ENCODE measurements at regions not wholly inside any gene's neighbourhood (a gene's known extent, or its start where the extent isn't known, plus 50 kb on each side); places are given as distances from the start of the nearest gene placed in this dataset.

GRCh38 chr12:22740656-22741355 lies 115.8 kb downstream of the ETNK1 start:
- Mint-ChIP-seq H3K4me1 (ENCODE audit: low read depth) (no peaks in the 10 kb centered on the region), H3K36me3 (ENCODE audit: low read depth) (no peaks in the 10 kb centered on the region), H3K4me3 (ENCODE audit: unreplicated experiment) (no peak overlapping the region), H3K27me3 (ENCODE audit: low read depth) (no peaks in the 10 kb centered on the region), H3K9me3 (ENCODE audit: low read depth) (peaks cover 3% of the 10 kb centered on the region), H3K27ac (ENCODE audit: unreplicated experiment) (no peak overlapping the region)
- no peak for DNase-seq (ENCODE audit: low spot score)
- no peak for TF ChIP-seq CTCF (IDR thresholded peaks at IDR 0.05)

GRCh38 chr12:22743700-22744099 lies 118.7 kb downstream of the ETNK1 start:
- Mint-ChIP-seq H3K27ac (ENCODE audit: unreplicated experiment) (no peak overlapping the region), H3K9me3 (ENCODE audit: low read depth) (no peaks in the 10 kb centered on the region), H3K36me3 (ENCODE audit: low read depth) (no peaks in the 10 kb centered on the region), H3K4me3 (ENCODE audit: unreplicated experiment) (no peak overlapping the region), H3K27me3 (ENCODE audit: low read depth) (no peaks in the 10 kb centered on the region), H3K4me1 (ENCODE audit: low read depth) (no peaks in the 10 kb centered on the region)
- no peak for TF ChIP-seq CTCF (IDR thresholded peaks at IDR 0.05)
- no peak for DNase-seq (ENCODE audit: low spot score)

- H3K27ac Mint-ChIP-seq (ENCODE audit: unreplicated experiment): no peak overlapping the region
- no peak for DNase-seq (ENCODE audit: low spot score)
- H3K36me3 Mint-ChIP-seq (ENCODE audit: low read depth): no peaks in the 10 kb centered on the region
- H3K9me3 Mint-ChIP-seq (ENCODE audit: low read depth): no peaks in the 10 kb centered on the region
- no peak overlapping the region for H3K4me3 Mint-ChIP-seq (ENCODE audit: unreplicated experiment)
- no peaks in the 10 kb centered on the region for H3K27me3 Mint-ChIP-seq (ENCODE audit: low read depth)
- no peaks in the 10 kb centered on the region for H3K4me1 Mint-ChIP-seq (ENCODE audit: low read depth)
- TF ChIP-seq CTCF (IDR thresholded peaks at IDR 0.05): no peak
Observed at GRCh38 chr12:22744197-22744596, 119.2 kb downstream of the ETNK1 start.

- no peaks in the 10 kb centered on the region for H3K36me3 Mint-ChIP-seq (ENCODE audit: low read depth)
- DNase-seq (ENCODE audit: low spot score): no peak
- peaks cover 3% of the 10 kb centered on the region for H3K9me3 Mint-ChIP-seq (ENCODE audit: low read depth)
- no peaks in the 10 kb centered on the region for H3K4me1 Mint-ChIP-seq (ENCODE audit: low read depth)
- no peak overlapping the region for H3K4me3 Mint-ChIP-seq (ENCODE audit: unreplicated experiment)
- no peaks in the 10 kb centered on the region for H3K27me3 Mint-ChIP-seq (ENCODE audit: low read depth)
- no peak for TF ChIP-seq CTCF (IDR thresholded peaks at IDR 0.05)
- H3K27ac Mint-ChIP-seq (ENCODE audit: unreplicated experiment): no peak overlapping the region
Observed at GRCh38 chr12:22746720-22747119, 121.7 kb downstream of the ETNK1 start.

GRCh38 chr12:22755629-22756028 lies 130.7 kb downstream of the ETNK1 start:
- no peak for TF ChIP-seq CTCF (IDR thresholded peaks at IDR 0.05)
- no peak for DNase-seq (ENCODE audit: low spot score)
- Mint-ChIP-seq H3K36me3 (ENCODE audit: low read depth) (peaks cover 2% of the 10 kb centered on the region), H3K4me3 (ENCODE audit: unreplicated experiment) (no peak overlapping the region), H3K4me1 (ENCODE audit: low read depth) (peaks cover 17% of the 10 kb centered on the region), H3K27me3 (ENCODE audit: low read depth) (no peaks in the 10 kb centered on the region), H3K9me3 (ENCODE audit: low read depth) (peaks cover 10% of the 10 kb centered on the region), H3K27ac (ENCODE audit: unreplicated experiment) (no peak overlapping the region)

Measured in chondrocyte (in vitro differentiated cells).